IMR-90 (cell line): ENCODE measurements at regions not wholly inside any gene's neighbourhood (a gene's known extent, or its start where the extent isn't known, plus 50 kb on each side); places are given as distances from the start of the nearest gene placed in this dataset.

Experiments
- ATAC-seq: fragments of 200-7000 bp; cut with Tn5 transposase; 2 replicates; pipeline ENCODE4 v1.9.1; 2020; ENCODE audit warnings: low read depth, mild to moderate bottlenecking, moderate library complexity
- BruUV-seq: library from RNA; stranded (reverse); fragments of 400-500 nt; replicated peaks from 2 replicates; lab custom pipeline; 2021; lab: Mats Ljungman, UMichigan
- CTCF ChIA-PET: fragments of 300-600 bp; formaldehyde crosslinking; extraction: SDS; loops from one replicate; lab custom pipeline; 2021; ENCODE audit warnings: antibody characterized with exemption; lab: Yijun Ruan, JAX
- POLR2A ChIA-PET: fragments of 300-600 bp; sonication (Branson Sonifier 250); formaldehyde crosslinking; loops from one replicate; lab custom pipeline; 2022; ENCODE audit warnings: antibody characterized with exemption; ENCODE audit not compliant: unreplicated experiment; lab: Charles Lee
- DNase-seq: peaks from one replicate; pipeline ENCODE4 v3.0.0; 2013
- H2AFZ ChIP-seq: replicated peaks from 2 replicates; pipeline ENCODE3; 2013; ENCODE audit warnings: low read length, mild to moderate bottlenecking; ENCODE audit not compliant: poor library complexity
- H2AK5ac ChIP-seq: 2 replicates; pipeline ENCODE4 v1.6.1; 2013; ENCODE audit warnings: low read depth, low read length, inconsistent platforms
- H2AK9ac ChIP-seq: replicated peaks from 2 replicates; pipeline ENCODE3; 2013; ENCODE audit warnings: mild to moderate bottlenecking, low read depth, low read length, moderate library complexity; ENCODE audit not compliant: poor library complexity
- H2BK120ac ChIP-seq: 2 replicates; pipeline ENCODE4 v1.6.1; 2013; ENCODE audit warnings: low read depth, low read length, inconsistent platforms
- H2BK15ac ChIP-seq: 3 replicates; pipeline ENCODE4 v1.6.1; 2013; ENCODE audit warnings: low read depth, low read length, inconsistent platforms
- H2BK20ac ChIP-seq: 2 replicates; pipeline ENCODE4 v1.6.1; 2013; ENCODE audit warnings: low read depth, mild to moderate bottlenecking, inconsistent platforms, low read length, moderate library complexity
- H2BK5ac ChIP-seq: 2 replicates; pipeline ENCODE4 v1.6.1; 2013; ENCODE audit warnings: mild to moderate bottlenecking, low read depth, low read length, inconsistent platforms; ENCODE audit not compliant: poor library complexity, severe bottlenecking
- H3K14ac ChIP-seq: replicated peaks from 2 replicates; pipeline ENCODE4 v1.6.1; 2013; ENCODE audit warnings: low read depth, low read length, inconsistent platforms
- H3K18ac ChIP-seq: 2 replicates; pipeline ENCODE4 v1.6.1; 2013; ENCODE audit warnings: low read depth, low read length, control low read depth
- H3K23ac ChIP-seq: 2 replicates; pipeline ENCODE4 v1.6.1; 2013; ENCODE audit warnings: low read depth, low read length, inconsistent platforms
- H3K27ac ChIP-seq: 2 replicates; pipeline ENCODE4 v1.5.1; 2013; ENCODE audit warnings: mild to moderate bottlenecking, control low read depth, low read length; ENCODE audit not compliant: insufficient read depth
- H3K27me3 ChIP-seq: 2 replicates; pipeline ENCODE4 v1.6.1; 2013; ENCODE audit warnings: low read length; ENCODE audit not compliant: control insufficient read depth, insufficient read depth
- H3K36me3 ChIP-seq: 2 replicates; pipeline ENCODE4 v1.6.1; 2013; ENCODE audit warnings: low read length, mixed read lengths; ENCODE audit not compliant: control insufficient read depth, insufficient read depth
- H3K4ac ChIP-seq: 2 replicates; pipeline ENCODE4 v1.6.1; 2013; ENCODE audit warnings: low read depth, low read length, inconsistent platforms
- H3K4me1 ChIP-seq: 2 replicates; pipeline ENCODE4 v1.6.1; 2013; ENCODE audit warnings: low read length, mixed read lengths; ENCODE audit not compliant: control insufficient read depth, insufficient read depth
- H3K4me2 ChIP-seq: 2 replicates; pipeline ENCODE4 v1.6.1; 2013; ENCODE audit warnings: low read depth, mild to moderate bottlenecking, control low read depth, low read length, moderate library complexity
- H3K4me3 ChIP-seq: 2 replicates; pipeline ENCODE4 v1.5.1; 2013; ENCODE audit warnings: low read depth, mild to moderate bottlenecking, control low read depth, low read length, moderate library complexity; ENCODE audit not compliant: insufficient read depth
- H3K56ac ChIP-seq: 2 replicates; pipeline ENCODE4 v1.6.1; 2013; ENCODE audit warnings: low read length, inconsistent platforms; ENCODE audit not compliant: insufficient read depth; ENCODE audit errors: extremely low read depth
- H3K79me1 ChIP-seq, 2 experiments: 2 replicates each; pipeline ENCODE4 v1.6.1; 2013; ENCODE audit warnings: low read length in 2 of 2, inconsistent platforms in 1 of 2, low read depth in 1 of 2
- H3K9ac ChIP-seq: 2 replicates; pipeline ENCODE4 v1.6.1; 2013; ENCODE audit warnings: low read depth, low read length, control low read depth
- H3K9me1 ChIP-seq: 2 replicates; pipeline ENCODE4 v1.6.1; 2013; ENCODE audit warnings: low read length, inconsistent platforms; ENCODE audit not compliant: insufficient read depth
- H3K9me3 ChIP-seq: 2 replicates; pipeline ENCODE4 v1.6.1; 2013; ENCODE audit warnings: low read length; ENCODE audit not compliant: control insufficient read depth, insufficient read depth
- H4K20me1 ChIP-seq: 2 replicates; pipeline ENCODE4 v1.6.1; 2013; ENCODE audit warnings: low read length, inconsistent platforms; ENCODE audit not compliant: insufficient read depth
- H4K5ac ChIP-seq: 2 replicates; pipeline ENCODE4 v1.6.1; 2013; ENCODE audit warnings: mild to moderate bottlenecking, low read depth, low read length, control low read depth
- H4K8ac ChIP-seq, 2 experiments: 2 replicates each; pipeline ENCODE4 v1.6.1; 2013; ENCODE audit warnings: low read depth in 2 of 2, low read length in 2 of 2, control low read depth in 1 of 2, inconsistent platforms in 1 of 2
- H4K91ac ChIP-seq: 2 replicates; pipeline ENCODE4 v1.6.1; 2013; ENCODE audit warnings: low read depth, low read length, inconsistent platforms; ENCODE audit not compliant: insufficient read depth
- BHLHE40 ChIP-seq: fragments of 150-350 bp; IDR thresholded peaks from 2 replicates; pipeline ENCODE4 v1.6.1; 2016; ENCODE audit warnings: mild to moderate bottlenecking, low read depth, low read length
- CEBPB ChIP-seq: IDR thresholded peaks from 2 replicates; pipeline ENCODE4 v1.6.1; 2012; ENCODE audit warnings: low read depth, low read length, improper control_type of control experiment
- CHD1 ChIP-seq: IDR thresholded peaks from 2 replicates; pipeline ENCODE4 v1.6.1; 2012; ENCODE audit warnings: low read depth, low read length, improper control_type of control experiment
- CTCF ChIP-seq: conservative IDR thresholded peaks from 2 replicates; pipeline ENCODE4 v1.5.1; 2012; ENCODE audit warnings: mild to moderate bottlenecking, low read depth, low read length, improper control_type of control experiment
- ELK1 ChIP-seq: fragments of 150-350 bp; IDR thresholded peaks from 2 replicates; pipeline ENCODE4 v1.6.1; 2016; ENCODE audit warnings: low read depth, mild to moderate bottlenecking, low read length, moderate library complexity, borderline replicate concordance
- FOS ChIP-seq: fragments of 150-350 bp; IDR thresholded peaks from 2 replicates; pipeline ENCODE4 v1.6.1; 2016; ENCODE audit warnings: low read depth, low read length
- MAFK ChIP-seq: IDR thresholded peaks from 2 replicates; pipeline ENCODE4 v1.6.1; 2012; ENCODE audit warnings: low read depth, low read length, improper control_type of control experiment
- MAZ ChIP-seq: IDR thresholded peaks from 2 replicates; pipeline ENCODE4 v1.6.1; 2012; ENCODE audit warnings: low read depth, mild to moderate bottlenecking, low read length, improper control_type of control experiment, moderate library complexity, borderline replicate concordance
- MXI1 ChIP-seq: IDR thresholded peaks from 2 replicates; pipeline ENCODE4 v1.6.1; 2012; ENCODE audit warnings: low read depth, mild to moderate bottlenecking, low read length, moderate library complexity, borderline replicate concordance
- NFE2L2 ChIP-seq: fragments of 150-350 bp; IDR thresholded peaks from 2 replicates; pipeline ENCODE4 v1.6.1; 2016; ENCODE audit warnings: low read depth, mild to moderate bottlenecking, low read length
- POLR2A ChIP-seq: IDR thresholded peaks from 2 replicates; pipeline ENCODE4 v1.6.1; 2012; ENCODE audit warnings: mild to moderate bottlenecking, low read depth, low read length
- RAD21 ChIP-seq: IDR thresholded peaks from 2 replicates; pipeline ENCODE4 v1.6.1; 2012; ENCODE audit warnings: low read length, improper control_type of control experiment
- RCOR1 ChIP-seq: IDR thresholded peaks from 2 replicates; pipeline ENCODE4 v1.6.1; 2012; ENCODE audit warnings: mild to moderate bottlenecking, low read length, improper control_type of control experiment; ENCODE audit not compliant: insufficient replicate concordance
- RFX5 ChIP-seq: IDR thresholded peaks from 2 replicates; pipeline ENCODE4 v1.8.0; 2012; ENCODE audit warnings: low read depth, mild to moderate bottlenecking, low read length, moderate library complexity
- SMC3 ChIP-seq: fragments of 150-350 bp; IDR thresholded peaks from 2 replicates; pipeline ENCODE4 v1.6.1; 2016; ENCODE audit warnings: low read depth, mild to moderate bottlenecking, antibody characterized with exemption, low read length, moderate library complexity
- USF2 ChIP-seq: fragments of 150-350 bp; IDR thresholded peaks from 2 replicates; pipeline ENCODE4 v1.6.1; 2017; ENCODE audit warnings: mild to moderate bottlenecking, antibody characterized with exemption, low read length, low read depth
- WGBS, 2 experiments: methylation state at CpG; one replicate each; pipeline versions ENCODE4 v1.1.5 to v1.1.7; 2013; ENCODE audit warnings: missing lambda C conversion rate in 2 of 2; ENCODE audit not compliant: insufficient read length in 1 of 2; ENCODE audit errors: extremely low coverage in 2 of 2; 5-methylcytosine and 5-hydroxymethylcytosine counted together
- dilution Hi-C: fragments of 300-500 bp; cut with HindIII; formaldehyde crosslinking; loops from one replicate; pipeline ENCODE4 v1.14.3; 2018; ENCODE audit warnings: low sequenced_read_pairs; ENCODE audit not compliant: unreplicated experiment
- in situ Hi-C: fragments of 300-500 bp; cut with MboI; formaldehyde crosslinking; loops from 3 replicates; pipeline ENCODE4 v1.14.3; 2019; ENCODE audit warnings: low sequenced_read_pairs, inconsistent platforms, mixed read lengths
- intact Hi-C: fragments of 100-400 bp; cut with micrococcal nuclease; formaldehyde crosslinking; loops from 2 replicates; pipeline ENCODE4 v1.10.0; 2022

- no peak overlapping the region for H2AK5ac ChIP-seq
- intact Hi-C loops (no loop called here), in situ Hi-C loops (no loop called here), dilution Hi-C loops (no loop called here)
- H3K9me3 ChIP-seq = no peaks in the 10 kb centered on the region
- H2BK120ac ChIP-seq = no peak overlapping the region
- no peak overlapping the region for H3K4me2 ChIP-seq
- no peak overlapping the region for H2AK9ac ChIP-seq
- H2AFZ ChIP-seq = no peak overlapping the region
- no peaks in the 10 kb centered on the region for H3K4me1 ChIP-seq
- no peak overlapping the region for H4K5ac ChIP-seq
- DNase-seq (no peak), ATAC-seq (no peak)
- POLR2A ChIA-PET = interaction anchor here (0.6 kb wide), 1 partner anchor 280 kb away, joined by 4 read pairs; no protein-coding TSS in a partner anchor
- CTCF ChIA-PET = no interaction called here
- H2BK20ac ChIP-seq = no peak overlapping the region
- H4K8ac ChIP-seq = no peak overlapping the region
- H4K20me1 ChIP-seq = no peaks in the 10 kb centered on the region
- no peak overlapping the region for H4K91ac ChIP-seq
- H3K36me3 ChIP-seq = no peaks in the 10 kb centered on the region
- no TSS peak for BruUV-seq
- H3K18ac ChIP-seq = no peak overlapping the region
- WGBS, 2 experiments = no CpG with 5 or more reads among the region's 1 CpG
- no peaks in the 10 kb centered on the region for H3K9me1 ChIP-seq
- TF ChIP-seq CEBPB (no peak), RFX5 (no peak), BHLHE40 (no peak), RAD21 (no peak), FOS (no peak), NFE2L2 (no peak), CHD1 (no peak), ELK1 (no peak), SMC3 (no peak), CTCF (no peak), MXI1 (no peak), MAFK (no peak), MAZ (no peak), POLR2A (no peak), RCOR1 (no peak), USF2 (no peak)
- H2BK5ac ChIP-seq = no peak overlapping the region
- H2BK15ac ChIP-seq = no peak overlapping the region
- H3K23ac ChIP-seq = no peak overlapping the region
- H3K4ac ChIP-seq = no peak overlapping the region
- H3K79me1 ChIP-seq = no peaks in the 10 kb centered on the region
- H3K9ac ChIP-seq = no peak overlapping the region
- no peak overlapping the region for H3K27ac ChIP-seq
- no peak overlapping the region for H3K4me3 ChIP-seq
- no peaks in the 10 kb centered on the region for H3K27me3 ChIP-seq
- no peak overlapping the region for H3K56ac ChIP-seq
- no peak overlapping the region for H3K14ac ChIP-seq
Observed at GRCh38 chr3:110895054-110895453, 176.6 kb upstream of the NECTIN3 start.
